GM11168 (cell line): ENCODE measurements at regions not wholly inside any gene's neighbourhood (a gene's known extent, or its start where the extent isn't known, plus 50 kb on each side); places are given as distances from the start of the nearest gene placed in this dataset.

Experiments
- in situ Hi-C: fragments of 300-500 bp; cut with MboI; formaldehyde crosslinking; loops from one replicate; pipeline ENCODE4 v1.12.0; 2022; ENCODE audit warnings: low sequenced_read_pairs; ENCODE audit not compliant: unreplicated experiment

DNA sequence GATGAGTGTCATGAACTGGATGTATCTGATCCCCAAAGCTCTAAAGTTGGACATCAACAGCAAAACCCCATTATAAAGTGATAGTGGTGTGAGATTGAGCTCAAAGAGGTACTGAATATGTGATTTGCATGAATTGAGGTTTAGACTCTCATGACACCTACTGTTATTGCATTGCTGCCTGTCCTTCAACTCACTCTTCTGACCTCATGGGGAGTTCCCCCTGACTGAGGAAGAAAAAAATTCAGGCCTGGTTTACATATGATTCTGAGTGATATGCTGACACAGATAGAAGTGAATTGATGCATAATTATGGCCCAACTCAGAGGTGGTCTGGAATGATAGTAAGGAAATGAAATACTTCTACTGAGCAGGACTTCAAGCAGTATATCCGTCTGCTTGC, 76.2 kb upstream of the CHD1 start:
- in situ Hi-C loops = no loop called here

DNA sequence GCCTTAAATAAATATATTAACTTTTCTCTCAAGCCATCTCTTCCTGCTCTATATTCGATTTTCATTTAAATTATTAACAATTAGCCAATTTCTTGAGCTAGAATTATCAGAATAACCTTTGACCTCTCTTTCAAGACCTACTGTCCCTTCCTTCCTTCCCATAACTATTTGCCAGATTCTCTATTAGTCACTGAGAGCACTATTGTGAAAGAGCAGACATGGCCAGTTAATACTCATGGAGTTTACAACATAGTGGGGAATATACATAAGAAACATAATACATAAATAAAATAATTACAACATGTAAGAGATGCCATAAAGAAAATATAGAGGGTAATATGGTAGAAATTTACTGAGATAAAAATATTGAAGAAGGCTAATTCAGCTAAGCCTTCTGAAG, 72.1 kb upstream of the CHD1 start:
- in situ Hi-C loops = no loop called here

DNA sequence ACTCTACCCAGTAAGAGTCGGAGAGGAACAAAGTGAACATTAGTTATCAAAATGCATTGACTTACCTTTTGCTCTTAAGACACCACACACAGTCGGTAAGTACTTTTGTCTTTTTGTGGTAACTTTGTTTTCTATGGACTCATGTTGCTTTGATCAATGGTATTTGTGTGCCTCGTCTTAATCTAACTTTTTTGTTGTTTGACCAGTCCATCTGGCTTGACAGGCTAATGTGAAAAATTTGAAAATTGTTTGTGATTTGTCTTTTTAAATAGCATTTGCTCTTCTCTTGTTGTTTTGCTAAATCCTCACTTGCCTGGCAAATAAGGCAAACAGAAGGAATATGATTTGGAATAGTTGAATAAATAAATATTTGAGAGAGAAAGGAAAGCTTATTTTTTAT, 71.4 kb upstream of the CHD1 start:
- in situ Hi-C loops = no loop called here

DNA sequence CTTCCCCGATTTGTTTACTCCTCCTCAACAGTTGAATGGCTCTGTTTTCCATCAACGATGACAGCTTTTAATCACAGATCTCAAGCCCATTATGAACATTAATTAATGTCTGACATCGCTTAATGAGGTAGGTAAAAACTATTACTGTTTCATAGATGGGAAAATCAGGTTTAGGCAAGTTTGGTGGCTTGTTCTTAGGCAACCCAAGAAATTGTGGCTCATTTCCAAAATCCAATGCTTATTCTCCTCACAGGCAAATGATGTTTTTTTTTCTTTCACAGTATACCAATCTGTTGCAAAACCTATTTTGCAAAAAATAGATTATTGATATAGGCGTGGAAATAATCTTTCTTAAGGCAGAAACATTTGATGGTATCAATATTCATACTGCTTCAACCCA, 70.8 kb upstream of the CHD1 start:
- in situ Hi-C loops = no loop called here

DNA sequence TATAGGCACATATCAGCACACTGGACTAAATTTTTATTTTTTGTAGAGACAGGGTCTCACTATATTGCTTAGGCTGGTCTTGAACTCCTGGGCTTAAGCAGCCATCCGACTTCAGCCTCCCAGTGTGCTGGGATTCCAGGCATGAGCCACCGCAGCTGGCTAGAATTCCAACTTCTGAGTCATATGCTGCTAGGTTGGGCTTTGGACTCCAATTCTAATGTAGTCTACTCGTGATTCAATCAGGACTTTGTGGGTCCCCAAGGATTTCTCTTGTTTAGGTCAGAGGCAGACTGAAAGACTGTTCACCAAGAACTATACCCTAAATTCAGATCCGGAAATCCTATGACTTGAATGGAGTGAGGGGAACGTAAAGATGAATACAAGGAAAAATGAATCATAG, 68.2 kb upstream of the CHD1 start:
- in situ Hi-C loops = no loop called here

DNA sequence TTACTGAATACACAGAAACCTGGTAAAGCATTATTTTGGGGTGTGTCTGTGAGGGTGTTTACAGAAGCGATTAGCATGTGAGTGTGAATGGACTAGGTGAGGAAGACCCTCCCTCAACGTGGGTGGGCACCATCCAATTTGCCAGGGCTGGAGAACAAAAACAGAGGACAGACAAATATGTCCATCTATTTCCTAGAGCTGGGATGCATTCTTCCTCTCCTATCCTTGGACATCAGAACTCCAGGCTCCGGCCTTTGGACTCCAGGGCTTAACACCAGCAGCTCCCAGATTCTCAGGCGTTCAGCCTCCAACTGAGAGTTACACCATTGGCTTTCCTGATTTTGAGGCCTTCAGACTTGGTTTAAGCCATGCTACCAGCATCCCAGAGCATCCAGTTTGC, 65.8 kb upstream of the CHD1 start:
- in situ Hi-C loops = no loop called here

DNA sequence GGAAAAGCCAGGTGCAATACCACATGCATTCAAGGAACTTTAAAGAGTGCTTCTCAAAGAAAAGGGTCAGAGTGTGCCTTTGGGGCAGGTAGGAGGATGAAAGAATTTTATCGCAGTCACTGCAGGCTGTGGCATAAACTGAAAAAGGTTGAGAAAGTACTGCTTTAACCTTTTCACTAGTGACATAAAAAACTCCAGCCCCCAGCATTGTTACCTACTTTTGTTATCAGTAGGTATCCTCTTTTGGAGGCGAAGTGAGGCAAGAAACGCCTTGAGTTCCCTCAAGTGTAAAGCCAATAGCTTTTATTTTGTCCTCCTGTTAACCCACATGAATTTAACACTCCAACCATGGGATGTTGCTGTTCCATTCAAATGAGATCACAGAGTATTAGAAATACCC, 64.7 kb upstream of the CHD1 start:
- in situ Hi-C loops = no loop called here

DNA sequence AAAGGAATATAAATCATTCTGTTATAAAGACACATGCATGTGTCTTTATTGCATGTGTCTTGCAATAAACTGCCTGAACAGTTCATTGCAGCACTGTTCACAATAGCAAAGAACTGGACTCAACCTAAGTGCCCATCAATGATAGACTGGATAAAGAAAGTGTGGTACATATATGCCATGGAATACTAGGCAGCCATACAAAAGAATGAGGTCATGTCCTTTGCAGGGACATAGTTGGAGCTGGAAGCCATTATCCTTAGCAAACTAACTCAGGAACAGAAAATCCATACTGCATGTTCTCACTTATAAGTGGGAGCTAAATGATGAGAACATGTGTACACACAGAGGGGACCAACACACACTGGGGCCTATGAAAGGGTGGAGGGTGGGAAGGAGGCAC, 63.7 kb upstream of the CHD1 start:
- in situ Hi-C loops = no loop called here

DNA sequence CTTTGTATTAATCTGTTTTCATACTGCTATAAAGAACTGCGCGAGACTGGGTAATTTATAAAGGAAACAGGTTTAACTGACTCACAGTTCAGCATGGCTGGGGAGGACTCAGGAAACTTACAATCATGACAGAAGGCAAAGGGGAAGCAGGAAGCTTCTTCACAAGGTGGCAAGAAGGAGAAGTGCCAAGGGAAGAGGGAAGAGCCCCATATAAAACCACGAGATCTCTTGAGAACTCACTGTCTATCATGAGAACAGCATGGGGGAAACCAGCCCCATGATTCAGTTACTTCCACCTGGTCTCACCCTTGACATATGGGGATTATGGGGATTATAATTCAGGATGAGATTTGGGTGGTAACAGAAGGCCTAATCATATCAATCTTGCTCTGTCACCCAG, 60.9 kb upstream of the CHD1 start:
- in situ Hi-C loops = no loop called here

DNA sequence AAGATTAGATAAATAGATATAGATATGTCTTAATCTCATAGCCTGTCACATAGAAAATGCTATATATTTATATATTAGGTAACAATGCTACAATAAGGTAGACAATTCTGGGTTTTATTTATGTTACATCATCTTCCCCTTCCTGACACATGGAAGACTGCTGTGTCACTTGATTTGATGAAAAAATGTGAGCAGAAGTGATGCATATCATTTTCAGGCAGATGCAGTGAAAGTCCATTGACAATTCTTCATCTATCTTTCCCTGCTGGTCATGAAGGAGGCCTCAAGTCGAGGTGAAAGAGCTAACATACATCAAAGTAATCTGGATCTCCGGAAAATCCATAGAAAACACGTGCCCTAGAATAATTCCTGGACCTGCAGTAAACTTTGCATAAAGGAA, 57.8 kb upstream of the CHD1 start:
- in situ Hi-C loops = no loop called here

DNA sequence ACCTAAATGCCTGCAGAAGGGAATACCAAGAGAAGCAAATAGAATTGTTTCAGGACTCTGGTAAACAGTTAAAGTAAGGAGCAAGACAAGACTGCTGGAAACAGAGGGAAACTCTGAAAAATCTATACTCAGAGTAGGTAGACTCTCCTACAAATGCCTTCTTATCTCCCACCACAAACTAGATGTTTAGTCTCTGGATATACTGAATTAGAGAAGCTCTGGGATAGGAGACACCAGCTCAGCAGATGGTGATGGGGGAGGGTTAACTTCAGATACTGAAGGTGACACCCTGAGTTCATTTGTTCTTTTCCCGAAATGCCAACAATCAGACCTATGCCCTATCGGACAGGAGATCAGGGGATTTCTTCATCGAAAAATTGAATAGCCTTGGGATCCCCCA, 54.1 kb upstream of the CHD1 start:
- in situ Hi-C loops = no loop called here
